Colonic mucosa (tissue), 4 donors: ENCODE measurements at regions not wholly inside any gene's neighbourhood (a gene's known extent, or its start where the extent isn't known, plus 50 kb on each side); places are given as distances from the start of the nearest gene placed in this dataset.
"Not testable (repeated sequence)": the region's sequence is repeated elsewhere in the genome, so short reads cannot be mapped to it uniquely, and the experiment has no call there.

Experiments used
- DNase-seq: peaks from one replicate; pipeline ENCODE4 v3.0.0-alpha.2; 2020
- H3K27ac ChIP-seq: fragments of 200-600 bp; one replicate; pipeline ENCODE4 v1.8.0; 2021
- H3K27me3 ChIP-seq: fragments of 200-600 bp; one replicate; pipeline ENCODE4 v1.8.0; 2021
- H3K36me3 ChIP-seq: fragments of 200-600 bp; one replicate; pipeline ENCODE4 v1.8.0; 2021
- H3K4me1 ChIP-seq: fragments of 200-600 bp; one replicate; pipeline ENCODE4 v1.8.0; 2021; ENCODE audit warnings: mild to moderate bottlenecking
- H3K4me3 ChIP-seq: fragments of 200-600 bp; one replicate; pipeline ENCODE4 v1.8.0; 2021
- H3K9ac ChIP-seq, 2 donors: one replicate each; pipeline ENCODE4 v1.7.0; 2013; ENCODE audit warnings: control low read depth in 2 of 2, low read depth in 2 of 2, low read length in 2 of 2
- H3K9me3 ChIP-seq: fragments of 200-600 bp; one replicate; pipeline ENCODE4 v1.8.0; 2021
- intact Hi-C: fragments of 100-400 bp; cut with DNase I; formaldehyde crosslinking; loops from one replicate; pipeline ENCODE4 v1.14.1; 2022
- TF ChIP-seq, protein P1 (sequence below): fragments of 200-600 bp; IDR thresholded peaks from one replicate; pipeline ENCODE4 v1.8.0; 2022; ENCODE audit warnings: antibody characterized with exemption, mild to moderate bottlenecking
- donor health status: healthy.
- donor health status: DM: no; HTN: no; CAD: no.
- donor health status: DM: no; HTN: no; CAD: no.

DNA sequence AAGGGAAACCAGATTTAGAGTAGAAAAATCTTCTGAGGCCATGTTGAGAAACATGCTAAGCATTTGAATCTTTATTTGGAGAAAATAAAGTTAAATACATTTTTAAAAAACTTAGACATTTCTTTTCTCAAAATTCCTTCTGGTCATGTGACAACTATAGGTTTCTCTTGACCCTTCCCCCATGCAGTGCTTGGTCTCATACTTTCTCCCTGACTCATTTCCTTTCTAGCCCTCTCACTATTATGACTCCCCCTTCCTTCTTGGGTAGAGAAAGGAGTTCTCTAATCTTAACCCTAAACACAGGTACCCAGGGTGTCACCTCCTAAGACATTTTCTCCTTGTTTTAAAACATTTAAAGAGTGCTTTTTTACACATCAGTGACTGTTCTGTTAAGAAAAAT lies 179.5 kb upstream of the TMEM106B start:
- no peaks in the 10 kb centered on the region for H3K9me3 ChIP-seq
- TF ChIP-seq, protein P1, sequence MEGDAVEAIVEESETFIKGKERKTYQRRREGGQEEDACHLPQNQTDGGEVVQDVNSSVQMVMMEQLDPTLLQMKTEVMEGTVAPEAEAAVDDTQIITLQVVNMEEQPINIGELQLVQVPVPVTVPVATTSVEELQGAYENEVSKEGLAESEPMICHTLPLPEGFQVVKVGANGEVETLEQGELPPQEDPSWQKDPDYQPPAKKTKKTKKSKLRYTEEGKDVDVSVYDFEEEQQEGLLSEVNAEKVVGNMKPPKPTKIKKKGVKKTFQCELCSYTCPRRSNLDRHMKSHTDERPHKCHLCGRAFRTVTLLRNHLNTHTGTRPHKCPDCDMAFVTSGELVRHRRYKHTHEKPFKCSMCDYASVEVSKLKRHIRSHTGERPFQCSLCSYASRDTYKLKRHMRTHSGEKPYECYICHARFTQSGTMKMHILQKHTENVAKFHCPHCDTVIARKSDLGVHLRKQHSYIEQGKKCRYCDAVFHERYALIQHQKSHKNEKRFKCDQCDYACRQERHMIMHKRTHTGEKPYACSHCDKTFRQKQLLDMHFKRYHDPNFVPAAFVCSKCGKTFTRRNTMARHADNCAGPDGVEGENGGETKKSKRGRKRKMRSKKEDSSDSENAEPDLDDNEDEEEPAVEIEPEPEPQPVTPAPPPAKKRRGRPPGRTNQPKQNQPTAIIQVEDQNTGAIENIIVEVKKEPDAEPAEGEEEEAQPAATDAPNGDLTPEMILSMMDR: no peak
- H3K36me3 ChIP-seq: no peaks in the 10 kb centered on the region
- H3K27me3 ChIP-seq: no peaks in the 10 kb centered on the region
- no peak overlapping the region for H3K9ac ChIP-seq
- DNase-seq: no peak
- no peaks in the 10 kb centered on the region for H3K4me1 ChIP-seq
- H3K27ac ChIP-seq: no peak overlapping the region
- H3K4me3 ChIP-seq: no peak overlapping the region
- intact Hi-C loops: no loop called here

DNA sequence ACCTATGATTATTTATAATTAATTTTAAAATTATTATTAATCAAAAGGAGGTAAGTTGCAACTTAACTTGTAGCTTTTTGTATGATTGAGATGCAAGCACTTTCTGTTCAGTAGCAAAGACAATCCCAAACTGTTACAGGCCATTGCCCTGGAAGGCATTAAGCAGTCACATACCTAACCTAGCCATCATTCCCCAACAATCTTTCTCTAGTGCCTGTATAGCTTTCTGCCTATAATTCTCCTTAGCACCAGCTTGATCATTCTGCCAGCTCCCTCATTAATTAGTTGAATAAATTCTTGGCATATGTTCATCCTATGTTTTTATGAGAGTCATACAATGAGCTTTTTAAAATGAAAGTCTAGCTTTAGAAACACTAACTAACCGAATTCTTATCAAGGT lies 178.9 kb upstream of the TMEM106B start:
- DNase-seq: no peak
- H3K9me3 ChIP-seq: no peaks in the 10 kb centered on the region
- no peak overlapping the region for H3K9ac ChIP-seq
- H3K27me3 ChIP-seq: no peaks in the 10 kb centered on the region
- no peak overlapping the region for H3K4me3 ChIP-seq
- intact Hi-C loops: no loop called here
- H3K4me1 ChIP-seq: no peaks in the 10 kb centered on the region
- H3K36me3 ChIP-seq: no peaks in the 10 kb centered on the region
- TF ChIP-seq, protein P1: no peak
- H3K27ac ChIP-seq: no peak overlapping the region

GRCh38 chr7:12043457-12043856 lies 167.6 kb upstream of the TMEM106B start:
- intact Hi-C loops, H3K27ac ChIP-seq, H3K36me3 ChIP-seq, H3K4me3 ChIP-seq, H3K27me3 ChIP-seq, H3K9me3 ChIP-seq, H3K9ac ChIP-seq, DNase-seq, H3K4me1 ChIP-seq: not testable (repeated sequence)

DNA sequence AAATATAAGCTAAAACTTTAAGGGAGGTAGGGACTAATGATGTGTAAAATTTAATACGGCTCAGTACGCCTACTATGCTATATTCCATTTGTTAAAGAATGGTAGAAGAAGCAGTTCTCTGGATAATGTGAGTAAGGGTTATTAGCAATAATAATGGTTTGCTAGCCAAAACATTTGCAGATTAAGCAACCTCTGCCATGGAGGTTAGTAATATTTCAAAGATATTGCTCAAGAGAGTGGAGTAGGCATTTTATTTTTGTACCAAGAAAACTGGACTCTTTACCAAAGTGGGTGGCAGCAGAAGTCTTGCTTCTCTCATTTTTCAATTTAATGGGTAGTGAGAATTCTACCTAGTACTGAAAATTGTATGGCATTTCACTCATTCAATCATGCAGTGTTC lies 158.9 kb upstream of the TMEM106B start:
- Histone ChIP-seq H3K36me3 (no peaks in the 10 kb centered on the region), H3K27me3 (no peaks in the 10 kb centered on the region), H3K9me3 (no peaks in the 10 kb centered on the region), H3K4me3 (no peak overlapping the region), H3K27ac (no peak overlapping the region), H3K9ac (no peak overlapping the region), H3K4me1 (no peaks in the 10 kb centered on the region)
- TF ChIP-seq, protein P1: no peak
- intact Hi-C loops: no loop called here
- no peak for DNase-seq

DNA sequence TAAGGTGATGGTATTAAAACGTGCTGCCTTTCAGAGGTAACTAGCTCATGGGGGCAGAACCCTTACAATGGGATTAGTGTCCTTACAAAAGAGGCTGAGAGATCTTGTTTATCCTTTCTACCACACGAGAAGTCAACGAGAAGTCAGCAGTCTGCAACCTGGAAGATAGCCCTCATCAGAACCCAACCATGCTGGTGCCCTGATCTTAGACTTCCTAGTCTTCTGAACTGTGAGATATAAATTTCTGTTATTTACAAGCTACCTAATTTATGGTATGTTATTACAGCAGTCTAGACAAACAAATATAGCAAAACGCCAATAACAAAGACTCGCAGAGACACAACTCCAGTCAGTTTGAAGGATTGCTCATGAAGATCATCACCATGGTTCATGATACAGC lies 157.5 kb upstream of the TMEM106B start:
- intact Hi-C loops: no loop called here
- no peak overlapping the region for H3K4me3 ChIP-seq
- H3K4me1 ChIP-seq: no peaks in the 10 kb centered on the region
- H3K27ac ChIP-seq: no peak overlapping the region
- DNase-seq: no peak
- H3K36me3 ChIP-seq: no peaks in the 10 kb centered on the region
- H3K9me3 ChIP-seq: no peaks in the 10 kb centered on the region
- H3K9ac ChIP-seq: no peak overlapping the region
- no peaks in the 10 kb centered on the region for H3K27me3 ChIP-seq
- TF ChIP-seq, protein P1: no peak

- Histone ChIP-seq H3K27ac (no peak overlapping the region), H3K4me1 (no peaks in the 10 kb centered on the region), H3K27me3 (no peaks in the 10 kb centered on the region), H3K9ac (no peak overlapping the region), H3K36me3 (no peaks in the 10 kb centered on the region), H3K9me3 (no peaks in the 10 kb centered on the region), H3K4me3 (no peak overlapping the region)
- TF ChIP-seq, protein P1: no peak
- intact Hi-C loops: no loop called here
- DNase-seq: no peak
Measured at GRCh38 chr7:12054830-12055229, 156.3 kb upstream of the TMEM106B start.
